Right lobe of liver (tissue), 6 donors: ENCODE measurements at regions not wholly inside any gene's neighbourhood (a gene's known extent, or its start where the extent isn't known, plus 50 kb on each side); places are given as distances from the start of the nearest gene placed in this dataset.
"Not testable (repeated sequence)": the region's sequence is repeated elsewhere in the genome, so short reads cannot be mapped to it uniquely, and the experiment has no call there.

ENCODE experiments used
- ATAC-seq, 4 donors: fragments of 200-7000 bp; cut with Tn5 transposase; one replicate each; pipeline ENCODE4 v1.9.1; 2020; ENCODE audit warnings: mild to moderate bottlenecking in 4 of 4, moderate library complexity in 4 of 4
- DNase-seq, 3 donors: peaks; one replicate each; pipeline ENCODE4 v3.0.0-alpha.2; 2020
- H3K27ac ChIP-seq, 3 donors: fragments of 200-600 bp; one replicate each; pipeline ENCODE4 v1.8.0; 2022
- H3K27me3 ChIP-seq, 2 donors: fragments of 200-600 bp; one replicate each; pipeline ENCODE4 v1.8.0; 2022
- H3K36me3 ChIP-seq, 4 donors: fragments of 200-600 bp; sonication (generic) in 1 of 4; one replicate each; pipeline versions ENCODE4 v1.5.1 to v1.8.0; 2017 to 2022; ENCODE audit warnings: control low read depth in 1 of 4
- H3K4me1 ChIP-seq, 4 donors: fragments of 200-600 bp; sonication (generic) in 1 of 4; one replicate each; pipeline versions ENCODE4 v1.5.1 to v1.8.0; 2017 to 2022; ENCODE audit warnings: control low read depth in 1 of 4
- H3K4me3 ChIP-seq, 3 donors: fragments of 200-600 bp; one replicate each; pipeline ENCODE4 v1.8.0; 2022
- H3K9me3 ChIP-seq, 4 donors: fragments of 200-600 bp; sonication (generic) in 1 of 4; one replicate each; pipeline versions ENCODE4 v1.5.1 to v1.8.0; 2017 to 2022; ENCODE audit warnings: control low read depth in 1 of 4
- CTCF ChIP-seq, 4 donors: fragments of 200-600 bp in 3 of 4; fragments of 450-650 bp in 1 of 4; IDR thresholded peaks; one replicate each; pipeline versions ENCODE4 v1.5.1 to v1.8.0; 2016 to 2022; ENCODE audit warnings: antibody characterized with exemption in 4 of 4, mild to moderate bottlenecking in 2 of 4
- POLR2A ChIP-seq: fragments of 450-650 bp; IDR thresholded peaks from one replicate; pipeline ENCODE4 v1.6.1; 2017; ENCODE audit warnings: antibody characterized with exemption, mild to moderate bottlenecking
- WGBS: methylation state at CpG from one replicate; pipeline ENCODE4 v1.1.6; 2018; ENCODE audit warnings: low coverage, low lambda C conversion rate; ENCODE audit not compliant: insufficient coverage; ENCODE audit errors: missing lambda C conversion rate; 5-methylcytosine and 5-hydroxymethylcytosine counted together
- intact Hi-C, 2 donors: fragments of 100-400 bp; cut with DNase I; formaldehyde crosslinking; loops; one replicate each; pipeline versions ENCODE4 v1.11.2 to v1.14.1; 2022
- donor health status: DM: no; HTN: yes; CAD: no.
- donor health status: DM: no; HTN: no; CAD: no.
- donor health status: DM: no; HTN: no; CAD: no.
- donor health status: DM: no; HTN: yes; CAD: no.
- donor health status: DM: no; HTN: yes; CAD: no.

DNA sequence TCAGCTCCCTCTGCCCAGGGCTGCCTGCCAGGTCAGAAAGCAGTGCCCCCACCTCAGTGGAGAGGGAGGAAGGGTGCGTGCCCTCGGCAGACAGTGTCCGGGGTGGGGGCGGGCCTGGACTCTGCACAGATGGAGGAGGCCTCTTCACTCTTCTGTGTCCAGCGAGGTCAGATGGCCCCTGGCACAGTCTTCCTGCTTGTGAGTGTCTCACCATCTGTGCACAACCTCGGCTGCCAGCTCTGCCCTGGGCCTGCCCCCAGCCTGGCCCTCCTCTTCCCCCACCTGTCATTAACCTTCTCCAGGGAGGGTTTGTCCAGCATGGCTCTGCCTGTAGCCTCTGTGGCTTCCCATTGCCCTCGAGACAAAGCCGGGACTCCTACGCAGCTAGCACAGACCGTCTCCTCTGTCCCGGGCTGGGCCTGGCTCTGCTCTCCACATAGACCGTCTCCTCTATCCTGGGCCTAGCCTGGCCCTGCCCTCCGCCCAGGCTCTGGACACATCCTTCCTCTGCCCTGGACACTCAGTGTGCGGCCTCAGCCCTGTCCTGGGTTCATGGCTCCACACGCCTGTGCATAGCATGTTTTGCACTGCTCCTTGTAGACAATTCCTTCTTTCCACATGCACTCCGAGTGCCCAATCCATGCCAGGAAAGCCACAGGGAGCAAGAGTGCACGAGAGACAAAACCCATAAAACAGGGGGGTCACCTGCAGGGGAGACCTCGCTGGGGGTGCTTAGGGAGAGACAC, 138.9 kb upstream of the FOXD4L5 start:
- intact Hi-C loops, H3K4me1 ChIP-seq, H3K27me3 ChIP-seq, H3K36me3 ChIP-seq, H3K4me3 ChIP-seq, H3K9me3 ChIP-seq, DNase-seq, H3K27ac ChIP-seq: not testable (repeated sequence)
- 85% methylated on average over 7 of the region's 18 CpGs for WGBS
- ATAC-seq: peak in 2 of 4 donors; percentile 8 to 26

DNA sequence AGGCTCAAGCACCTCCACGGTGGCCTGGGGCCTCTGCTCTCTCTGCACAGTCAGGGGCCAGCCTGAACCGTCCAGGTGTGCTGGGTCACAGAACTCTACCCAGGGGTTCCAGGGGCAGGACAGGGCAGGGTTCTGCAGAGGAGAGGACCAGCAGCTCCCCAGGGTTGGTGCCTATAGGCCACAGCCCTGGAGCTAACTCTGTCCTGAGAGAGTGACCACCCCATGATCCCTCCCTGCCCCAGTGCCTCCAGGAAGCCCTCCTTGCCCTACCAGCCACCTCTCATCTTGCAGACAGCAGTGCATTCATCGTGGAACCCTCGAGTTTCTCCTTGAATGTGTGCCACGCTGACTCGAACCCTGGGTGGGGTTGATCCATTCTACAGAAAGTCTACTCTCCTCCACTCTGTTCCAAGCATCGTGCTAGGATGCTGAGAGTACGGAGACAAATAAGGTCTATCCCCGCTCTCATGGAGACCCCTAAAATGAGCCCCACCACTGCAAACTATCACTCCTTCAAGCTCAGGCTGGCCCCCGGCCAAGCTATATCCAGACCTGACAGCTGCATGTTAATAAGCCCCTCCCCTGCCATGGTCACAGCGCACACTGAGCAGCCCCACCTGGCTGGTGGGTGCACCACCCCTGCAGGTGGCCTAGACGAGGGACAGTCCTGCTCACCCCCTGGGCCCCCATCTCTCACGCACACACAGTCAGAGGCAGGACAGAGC, 138.1 kb upstream of the FOXD4L5 start:
- H3K27me3 ChIP-seq, H3K9me3 ChIP-seq, H3K4me1 ChIP-seq, intact Hi-C loops, H3K36me3 ChIP-seq, H3K4me3 ChIP-seq, H3K27ac ChIP-seq, DNase-seq: not testable (repeated sequence)
- WGBS: 70% methylated on average over 3 of the region's 13 CpGs
- ATAC-seq: peak in 2 of 4 donors; percentile 5 to 18

DNA sequence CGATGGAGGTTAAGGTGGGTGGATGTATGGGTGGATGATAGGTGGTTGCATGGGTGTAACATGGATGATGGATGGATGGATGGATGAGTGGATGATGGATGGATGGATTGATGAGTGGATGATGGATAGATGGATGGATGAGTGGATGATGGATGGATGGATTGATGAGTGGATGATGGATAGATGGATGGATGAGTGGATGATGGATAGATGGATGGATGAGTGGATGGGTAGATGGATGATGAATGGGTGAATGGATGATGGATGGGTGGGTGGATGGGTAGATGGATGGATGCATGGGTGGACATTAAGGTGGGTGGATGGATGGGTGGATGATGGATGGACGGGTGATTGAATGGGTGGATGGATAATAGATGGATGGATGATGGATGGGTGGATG, 136.5 kb upstream of the FOXD4L5 start:
- 59% methylated on average over 2 of the region's 2 CpGs for WGBS
- H3K36me3 ChIP-seq, DNase-seq, H3K27me3 ChIP-seq, H3K27ac ChIP-seq, H3K9me3 ChIP-seq, H3K4me3 ChIP-seq, ATAC-seq, H3K4me1 ChIP-seq, intact Hi-C loops: not testable (repeated sequence)

DNA sequence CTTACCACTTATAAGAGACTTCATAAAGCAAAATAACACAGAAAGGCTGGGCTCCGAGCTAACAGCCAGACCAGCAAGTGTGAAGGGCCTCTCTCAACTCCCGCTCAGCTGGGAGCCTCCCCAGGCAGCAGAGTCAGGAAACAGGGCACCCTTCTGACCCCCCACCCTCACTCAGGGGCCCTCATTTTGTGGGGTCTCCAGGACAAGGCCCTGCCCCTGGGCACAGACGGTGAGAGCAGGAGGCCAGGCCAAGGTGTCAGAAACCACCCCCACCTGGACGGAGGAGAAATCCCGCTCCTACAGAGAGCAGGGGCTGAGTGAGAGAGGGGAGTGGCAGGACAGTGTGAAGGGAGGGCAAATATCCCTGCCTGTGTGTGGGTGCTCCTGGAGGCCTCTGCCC, 135.8 kb upstream of the FOXD4L5 start:
- TF ChIP-seq POLR2A: no peak
- no peak for TF ChIP-seq CTCF (IDR thresholded peaks at IDR 0.05)
- ATAC-seq (no peak), DNase-seq (no peak)
- 52% methylated on average over 4 of the region's 5 CpGs for WGBS
- Histone ChIP-seq H3K4me3 (no peak overlapping the region), H3K27me3 (no peaks in the 10 kb centered on the region), H3K4me1 (no peaks in the 10 kb centered on the region), H3K36me3 (no peaks in the 10 kb centered on the region), H3K9me3 (no peaks in the 10 kb centered on the region), H3K27ac (no peak overlapping the region)
- intact Hi-C loops: no loop called here

GRCh38 chr9:65418966-65419365, 134.0 kb upstream of the FOXD4L5 start:
- H3K4me3 ChIP-seq, ATAC-seq, H3K4me1 ChIP-seq, H3K27ac ChIP-seq, DNase-seq, H3K36me3 ChIP-seq, H3K27me3 ChIP-seq, intact Hi-C loops, H3K9me3 ChIP-seq: not testable (repeated sequence)
- 45% methylated on average over 4 of the region's 4 CpGs for WGBS

GRCh38 chr9:65416948-65417347, 131.9 kb upstream of the FOXD4L5 start:
- H3K4me1 ChIP-seq, intact Hi-C loops, H3K4me3 ChIP-seq, H3K36me3 ChIP-seq, H3K9me3 ChIP-seq, H3K27ac ChIP-seq, H3K27me3 ChIP-seq, ATAC-seq, DNase-seq: not testable (repeated sequence)
- 46% methylated on average over 4 of the region's 7 CpGs for WGBS

- H3K36me3 ChIP-seq, H3K27ac ChIP-seq, H3K27me3 ChIP-seq, DNase-seq, intact Hi-C loops, H3K4me1 ChIP-seq, H3K9me3 ChIP-seq, H3K4me3 ChIP-seq, ATAC-seq: not testable (repeated sequence)
- WGBS: 40% methylated on average over 1 of the region's 4 CpGs
Observed at GRCh38 chr9:65414249-65414648, 129.2 kb upstream of the FOXD4L5 start.

DNA sequence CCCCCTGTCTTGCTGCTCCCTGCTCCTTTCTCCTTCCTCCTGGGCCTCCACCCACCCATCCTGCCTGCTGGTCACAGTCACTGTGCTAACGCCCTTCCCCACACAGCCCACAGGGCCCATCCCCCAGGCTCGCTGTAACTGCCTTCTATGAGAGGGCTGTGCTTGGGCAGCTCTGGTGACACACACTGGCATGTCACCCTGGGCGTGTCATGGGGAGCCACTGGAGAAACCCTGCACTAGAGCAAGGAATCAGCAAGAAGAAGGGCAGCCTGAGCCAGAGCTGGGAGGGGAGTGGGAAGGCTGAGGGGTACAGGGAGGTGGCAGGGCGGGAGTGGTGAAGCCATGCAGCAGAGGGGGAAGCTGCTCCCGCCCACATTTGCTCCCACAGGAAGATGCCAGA, 128.4 kb upstream of the FOXD4L5 start:
- ATAC-seq, intact Hi-C loops, H3K4me1 ChIP-seq, H3K4me3 ChIP-seq, H3K36me3 ChIP-seq, H3K27me3 ChIP-seq, H3K9me3 ChIP-seq, DNase-seq, H3K27ac ChIP-seq: not testable (repeated sequence)
- 67% methylated on average over 5 of the region's 5 CpGs for WGBS
